SJSA1 (cell line): ENCODE measurements at regions not wholly inside any gene's neighbourhood (a gene's known extent, or its start where the extent isn't known, plus 50 kb on each side); places are given as distances from the start of the nearest gene placed in this dataset.
"Not testable (repeated sequence)": the region's sequence is repeated elsewhere in the genome, so short reads cannot be mapped to it uniquely, and the experiment has no call there.

ENCODE experiments used
- DNase-seq, 2 experiments: peaks; one replicate each; pipeline ENCODE4 v3.0.0-alpha.2; 2015 to 2020; ENCODE audit warnings: low spot score in 2 of 2, low read depth in 1 of 2
- H3K27ac ChIP-seq: fragments of 250-450 bp; sonication (Bioruptor Pico); 2 replicates; pipeline ENCODE4 v1.5.1; 2020; ENCODE audit warnings: mild to moderate bottlenecking, moderate library complexity
- H3K27me3 ChIP-seq: fragments of 250-450 bp; sonication (Bioruptor Pico); replicated peaks from 2 replicates; pipeline ENCODE4 v1.5.1; 2020; ENCODE audit warnings: mild to moderate bottlenecking, moderate library complexity
- H3K36me3 ChIP-seq: fragments of 250-450 bp; sonication (Bioruptor Pico); 2 replicates; pipeline ENCODE4 v1.5.1; 2020; ENCODE audit warnings: mild to moderate bottlenecking
- H3K4me1 ChIP-seq: fragments of 250-450 bp; sonication (Bioruptor Pico); replicated peaks from 2 replicates; pipeline ENCODE4 v1.6.1; 2021; ENCODE audit warnings: mild to moderate bottlenecking
- H3K4me3 ChIP-seq: fragments of 250-450 bp; sonication (Bioruptor Pico); 2 replicates; pipeline ENCODE4 v1.5.1; 2020; ENCODE audit warnings: mild to moderate bottlenecking
- H3K9me3 ChIP-seq: fragments of 250-450 bp; sonication (Bioruptor Pico); replicated peaks from 2 replicates; pipeline ENCODE4 v1.5.1; 2020; ENCODE audit warnings: mild to moderate bottlenecking

- no peak overlapping the region for H3K27ac ChIP-seq
- no peaks in the 10 kb centered on the region for H3K36me3 ChIP-seq
- no peak for DNase-seq
- H3K4me1 ChIP-seq: no peaks in the 10 kb centered on the region; the same call in 1 of the 2 replicates
- H3K9me3 ChIP-seq: peaks cover 6% of the 10 kb centered on the region; the same call in 1 of the 2 replicates
- H3K4me3 ChIP-seq: no peak overlapping the region
- no peaks in the 10 kb centered on the region for H3K27me3 ChIP-seq
Measured at GRCh38 chr6:121559611-121560269, 124.3 kb downstream of the GJA1 start.

GRCh38 chr6:121560476-121560875 is 125.0 kb downstream of the GJA1 start:
- DNase-seq: no peak
- Histone ChIP-seq H3K9me3 (peaks cover 7% of the 10 kb centered on the region; the same call in 1 of the 2 replicates), H3K4me1 (no peaks in the 10 kb centered on the region; the same call in 1 of the 2 replicates), H3K27me3 (no peaks in the 10 kb centered on the region), H3K27ac (no peak overlapping the region), H3K4me3 (no peak overlapping the region), H3K36me3 (no peaks in the 10 kb centered on the region)

DNA sequence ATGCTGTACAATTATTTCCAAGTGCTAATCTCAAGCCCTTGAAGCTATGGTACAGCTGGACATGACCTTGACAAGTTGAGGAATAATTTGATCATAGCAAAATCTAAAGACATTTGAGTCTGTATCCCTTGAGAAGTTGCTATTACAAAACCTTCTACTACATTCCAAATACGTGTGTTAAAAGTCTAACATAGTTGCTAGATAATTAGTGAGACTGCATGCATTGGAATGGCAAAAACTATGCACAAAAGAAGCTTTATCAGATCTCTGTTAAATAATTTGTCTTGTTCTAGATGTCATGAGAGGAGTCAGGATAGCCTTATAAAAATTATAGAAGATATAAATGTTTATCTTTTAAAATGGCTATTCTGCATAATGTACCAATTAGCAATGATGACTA is 127.8 kb downstream of the GJA1 start:
- no peak for DNase-seq
- Histone ChIP-seq H3K27me3 (no peaks in the 10 kb centered on the region), H3K4me3 (no peak overlapping the region), H3K9me3 (peaks cover 7% of the 10 kb centered on the region; the same call in 1 of the 2 replicates), H3K4me1 (no peaks in the 10 kb centered on the region; the same call in 1 of the 2 replicates), H3K36me3 (no peaks in the 10 kb centered on the region), H3K27ac (no peak overlapping the region)

- not testable (repeated sequence) for H3K9me3 ChIP-seq, DNase-seq, H3K4me3 ChIP-seq, H3K27ac ChIP-seq, H3K36me3 ChIP-seq, H3K4me1 ChIP-seq, H3K27me3 ChIP-seq
Measured at GRCh38 chr6:121564529-121564928, 129.1 kb downstream of the GJA1 start.

GRCh38 chr6:121571455-121571854 is 136.0 kb downstream of the GJA1 start:
- peaks cover 9% of the 10 kb centered on the region for H3K4me1 ChIP-seq
- H3K4me3 ChIP-seq: no peak overlapping the region
- H3K36me3 ChIP-seq: no peaks in the 10 kb centered on the region
- no peak for DNase-seq
- H3K27ac ChIP-seq: no peak overlapping the region
- no peaks in the 10 kb centered on the region for H3K9me3 ChIP-seq
- H3K27me3 ChIP-seq: no peaks in the 10 kb centered on the region

DNA sequence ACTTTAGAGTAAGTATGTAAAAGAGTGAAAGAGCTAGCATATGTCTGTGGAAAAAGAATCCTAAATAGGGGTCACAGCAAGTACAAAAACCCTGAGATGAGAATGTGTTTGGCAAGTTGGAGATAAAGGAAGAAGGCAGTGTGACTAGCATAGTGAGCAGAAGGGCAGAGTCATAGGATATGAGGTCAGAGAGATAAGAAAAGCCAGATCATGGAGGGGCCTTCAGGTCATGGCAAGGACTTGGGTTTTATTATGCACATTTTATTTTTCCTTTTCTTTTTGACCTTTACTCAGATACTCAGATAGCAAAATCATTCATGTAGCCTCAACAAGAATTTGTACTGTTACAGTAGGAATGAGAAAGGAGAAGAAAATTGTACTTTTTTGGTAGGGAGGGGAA is 138.0 kb downstream of the GJA1 start:
- peaks cover 9% of the 10 kb centered on the region for H3K4me1 ChIP-seq
- H3K9me3 ChIP-seq: no peaks in the 10 kb centered on the region
- no peak overlapping the region for H3K4me3 ChIP-seq
- no peaks in the 10 kb centered on the region for H3K27me3 ChIP-seq
- no peaks in the 10 kb centered on the region for H3K36me3 ChIP-seq
- no peak for DNase-seq
- H3K27ac ChIP-seq: no peak overlapping the region

DNA sequence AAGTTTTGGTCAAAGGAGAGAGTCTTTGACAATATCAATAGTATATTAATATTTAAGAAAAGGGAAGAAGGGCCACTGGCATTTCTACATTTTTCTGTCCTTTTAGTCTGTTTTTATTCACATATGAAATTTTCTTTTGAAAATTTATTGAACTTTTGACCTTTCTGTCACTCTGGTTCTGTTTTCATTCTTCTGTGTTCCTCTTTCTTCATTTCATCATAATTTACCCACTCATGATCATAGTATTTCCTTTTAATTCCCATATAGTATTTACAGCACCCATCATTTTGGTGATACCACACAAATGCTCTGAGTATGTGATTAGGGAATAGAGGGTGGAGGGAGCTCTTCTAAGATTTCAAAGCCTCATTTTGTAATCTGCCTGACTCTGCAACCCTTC is 142.8 kb downstream of the GJA1 start:
- DNase-seq: no peak
- Histone ChIP-seq H3K36me3 (no peaks in the 10 kb centered on the region), H3K4me3 (no peak overlapping the region), H3K9me3 (no peaks in the 10 kb centered on the region), H3K4me1 (peaks cover 9% of the 10 kb centered on the region), H3K27me3 (no peaks in the 10 kb centered on the region), H3K27ac (no peak overlapping the region)

GRCh38 chr6:121579478-121579877 is 144.0 kb downstream of the GJA1 start:
- H3K27ac ChIP-seq: no peak overlapping the region
- no peak for DNase-seq
- no peaks in the 10 kb centered on the region for H3K36me3 ChIP-seq
- no peak overlapping the region for H3K4me3 ChIP-seq
- no peaks in the 10 kb centered on the region for H3K27me3 ChIP-seq
- peaks cover 3% of the 10 kb centered on the region; the same call in 1 of the 2 replicates for H3K4me1 ChIP-seq
- H3K9me3 ChIP-seq: no peaks in the 10 kb centered on the region

GRCh38 chr6:121581327-121581726 is 145.9 kb downstream of the GJA1 start:
- Histone ChIP-seq H3K9me3 (no peaks in the 10 kb centered on the region), H3K27ac (no peak overlapping the region), H3K27me3 (no peaks in the 10 kb centered on the region), H3K4me3 (no peak overlapping the region), H3K4me1 (peaks cover 6% of the 10 kb centered on the region; the same call in 1 of the 2 replicates), H3K36me3 (no peaks in the 10 kb centered on the region)
- DNase-seq: no peak

DNA sequence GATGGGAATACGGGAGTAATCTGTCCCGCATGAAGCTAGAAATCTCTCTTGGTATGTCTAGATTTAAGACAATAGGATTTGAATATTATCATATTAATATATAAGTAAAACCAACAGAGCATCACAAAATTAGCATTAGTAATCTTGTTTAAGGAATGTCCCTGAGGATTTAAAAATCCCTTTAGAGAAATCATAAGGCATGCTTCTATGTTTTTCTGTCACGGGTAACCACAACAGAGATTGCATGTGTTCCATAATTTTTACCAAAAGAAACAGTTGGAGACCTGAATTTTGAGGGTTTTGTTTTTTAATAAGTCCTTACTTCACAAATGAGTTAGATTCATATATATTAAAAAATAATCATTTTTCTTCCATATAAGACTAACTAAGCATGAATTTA is 146.8 kb downstream of the GJA1 start:
- H3K9me3 ChIP-seq: no peaks in the 10 kb centered on the region
- peaks cover 6% of the 10 kb centered on the region; the same call in 1 of the 2 replicates for H3K4me1 ChIP-seq
- H3K27me3 ChIP-seq: no peaks in the 10 kb centered on the region
- no peaks in the 10 kb centered on the region for H3K36me3 ChIP-seq
- no peak overlapping the region for H3K27ac ChIP-seq
- no peak overlapping the region for H3K4me3 ChIP-seq
- DNase-seq: no peak

GRCh38 chr6:121584586-121585369 is 149.3 kb downstream of the GJA1 start:
- Histone ChIP-seq H3K27ac (no peak overlapping the region), H3K4me3 (no peak overlapping the region), H3K36me3 (no peaks in the 10 kb centered on the region), H3K27me3 (no peaks in the 10 kb centered on the region), H3K4me1 (peaks cover 6% of the 10 kb centered on the region; the same call in 1 of the 2 replicates), H3K9me3 (no peaks in the 10 kb centered on the region)
- DNase-seq: no peak

DNA sequence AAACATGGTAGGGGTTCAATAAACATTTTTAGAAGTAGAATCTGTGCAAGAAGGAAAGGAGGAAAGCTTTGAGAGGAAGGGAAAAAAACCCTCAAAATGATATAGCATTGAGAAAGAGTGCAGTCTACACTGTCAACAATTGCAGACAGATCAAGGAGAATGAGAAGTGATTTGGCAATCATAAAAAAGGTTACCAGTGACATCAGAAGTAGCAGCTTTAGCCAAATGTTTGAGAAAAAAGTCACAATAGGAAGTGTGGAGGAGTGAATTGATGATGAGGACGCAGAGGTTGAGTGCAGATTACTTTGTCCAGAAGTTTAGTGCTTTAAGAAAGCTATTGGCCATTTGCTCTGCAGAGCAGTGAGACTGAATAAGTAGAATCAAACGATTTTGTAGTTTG is 155.0 kb downstream of the GJA1 start:
- Histone ChIP-seq H3K36me3 (no peaks in the 10 kb centered on the region), H3K4me1 (peaks cover 24% of the 10 kb centered on the region), H3K9me3 (no peaks in the 10 kb centered on the region), H3K27ac (no peak overlapping the region), H3K27me3 (no peaks in the 10 kb centered on the region), H3K4me3 (no peak overlapping the region)
- DNase-seq: no peak

- peak in 1 of 2 experiments; percentile 24 for DNase-seq
- Histone ChIP-seq H3K4me3 (no peak overlapping the region), H3K36me3 (no peaks in the 10 kb centered on the region), H3K27me3 (no peaks in the 10 kb centered on the region), H3K9me3 (no peaks in the 10 kb centered on the region), H3K27ac (no peak overlapping the region), H3K4me1 (peaks cover 24% of the 10 kb centered on the region)
Measured at GRCh38 chr6:121590916-121591315, 155.5 kb downstream of the GJA1 start.

DNA sequence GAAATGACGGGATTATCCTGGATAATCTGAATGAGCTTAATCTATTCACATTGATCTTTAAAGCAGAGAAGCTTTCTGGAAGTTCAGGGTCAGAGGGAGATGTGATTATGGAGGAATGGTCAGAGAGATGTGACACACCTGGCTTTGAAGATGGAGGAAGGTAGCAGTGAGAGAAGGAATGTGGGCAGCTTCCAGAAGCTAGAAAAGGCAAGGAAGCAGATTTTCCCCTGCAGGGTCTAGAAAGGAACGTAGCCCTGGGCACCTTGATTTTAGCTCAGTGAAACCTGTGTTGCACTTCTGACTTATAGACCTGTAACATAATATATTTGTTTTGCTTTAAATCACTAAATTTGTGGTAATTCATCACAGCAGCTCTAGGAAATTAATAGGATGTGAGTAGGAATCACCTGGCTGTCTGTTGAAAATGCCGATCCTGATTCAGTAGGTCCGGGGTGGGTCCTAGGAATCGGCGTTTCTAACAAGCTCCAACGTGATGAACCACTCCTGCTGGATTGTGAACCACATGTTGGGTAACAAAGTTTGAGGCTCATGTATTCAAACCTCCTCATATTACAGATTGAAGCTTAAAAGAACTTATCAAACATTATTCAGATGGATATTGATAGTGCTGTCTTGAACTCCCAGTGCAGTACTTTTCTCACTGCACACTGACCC is 157.0 kb downstream of the GJA1 start:
- no peaks in the 10 kb centered on the region for H3K9me3 ChIP-seq
- no peaks in the 10 kb centered on the region for H3K36me3 ChIP-seq
- DNase-seq: no peak
- H3K4me3 ChIP-seq: no peak overlapping the region
- no peak overlapping the region for H3K27ac ChIP-seq
- H3K4me1 ChIP-seq: peaks cover 32% of the 10 kb centered on the region
- no peaks in the 10 kb centered on the region for H3K27me3 ChIP-seq
